Smooth muscle cell (in vitro differentiated cells): ENCODE measurements at regions not wholly inside any gene's neighbourhood (a gene's known extent, or its start where the extent isn't known, plus 50 kb on each side); places are given as distances from the start of the nearest gene placed in this dataset.
"Not testable (repeated sequence)": the region's sequence is repeated elsewhere in the genome, so short reads cannot be mapped to it uniquely, and the experiment has no call there.

ENCODE experiments used
- DNase-seq: peaks from one replicate; lab custom pipeline; 2025; ENCODE audit not compliant: unreplicated experiment; lab: John Stamatoyannopoulos, UW
- H2AFZ ChIP-seq: fragments of 200-600 bp; sonication (generic); 2 replicates; pipeline ENCODE4 v1.6.0; 2016; ENCODE audit warnings: antibody characterized with exemption, low read depth, mild to moderate bottlenecking
- H3F3A ChIP-seq: fragments of 200-600 bp; sonication (generic); 2 replicates; pipeline ENCODE4 v1.6.0; 2017; ENCODE audit warnings: antibody characterized with exemption, low read depth
- H3K27ac ChIP-seq: fragments of 200-600 bp; sonication (generic); 2 replicates; pipeline ENCODE4 v1.5.1; 2016; ENCODE audit warnings: low read depth, mild to moderate bottlenecking
- H3K27me3 ChIP-seq: fragments of 200-600 bp; sonication (generic); 2 replicates; pipeline ENCODE4 v1.6.1; 2016; ENCODE audit warnings: low read depth, mild to moderate bottlenecking
- H3K36me3 ChIP-seq: fragments of 200-600 bp; sonication (generic); 2 replicates; pipeline ENCODE4 v1.5.1; 2016; ENCODE audit warnings: low read depth
- H3K4me1 ChIP-seq: fragments of 200-600 bp; sonication (generic); 2 replicates; pipeline ENCODE4 v1.5.1; 2016; ENCODE audit warnings: low read depth
- H3K4me2 ChIP-seq: fragments of 200-600 bp; sonication (generic); 2 replicates; pipeline ENCODE4 v1.6.0; 2016; ENCODE audit warnings: mild to moderate bottlenecking
- H3K4me3 ChIP-seq: fragments of 200-600 bp; sonication (generic); 2 replicates; pipeline ENCODE4 v1.5.1; 2016; ENCODE audit warnings: mild to moderate bottlenecking
- H3K79me2 ChIP-seq: fragments of 200-600 bp; sonication (generic); 2 replicates; pipeline ENCODE4 v1.6.0; 2016; ENCODE audit warnings: low read depth, mild to moderate bottlenecking
- H3K9ac ChIP-seq: fragments of 200-600 bp; sonication (generic); 2 replicates; pipeline ENCODE4 v1.6.0; 2016; ENCODE audit warnings: low read depth
- H3K9me3 ChIP-seq: fragments of 200-600 bp; sonication (generic); replicated peaks from 2 replicates; pipeline ENCODE4 v1.5.1; 2016; ENCODE audit warnings: low read depth
- H4K20me1 ChIP-seq: fragments of 200-600 bp; sonication (generic); 2 replicates; pipeline ENCODE4 v1.6.0; 2016; ENCODE audit warnings: low read depth
- CTCF ChIP-seq: fragments of 200-600 bp; sonication (generic); IDR thresholded peaks from 2 replicates; pipeline ENCODE4 v1.5.1; 2017; ENCODE audit warnings: borderline replicate concordance, mild to moderate bottlenecking, antibody characterized with exemption; ENCODE audit not compliant: insufficient read depth, poor library complexity, severe bottlenecking
- WGBS: methylation state at CpG from one replicate; pipeline ENCODE4 v1.1.7; 2016; ENCODE audit warnings: low lambda C conversion rate; 5-methylcytosine and 5-hydroxymethylcytosine counted together

- Histone ChIP-seq H3K9ac (no peak overlapping the region), H3K27ac (no peak overlapping the region), H3K4me2 (no peak overlapping the region), H3K27me3 (no peaks in the 10 kb centered on the region), H3K79me2 (no peaks in the 10 kb centered on the region), H3F3A (no peaks in the 10 kb centered on the region), H3K36me3 (no peaks in the 10 kb centered on the region), H4K20me1 (no peaks in the 10 kb centered on the region), H3K4me3 (no peak overlapping the region), H3K9me3 (no peaks in the 10 kb centered on the region), H3K4me1 (no peaks in the 10 kb centered on the region), H2AFZ (no peak overlapping the region)
- WGBS = 27% methylated on average over 3 of the region's 3 CpGs
- DNase-seq = no peak
- TF ChIP-seq CTCF = no peak
These were observed 99.8 kb upstream of the PLEKHG1 start for GRCh38 chr6:150499882-150500312.

DNA sequence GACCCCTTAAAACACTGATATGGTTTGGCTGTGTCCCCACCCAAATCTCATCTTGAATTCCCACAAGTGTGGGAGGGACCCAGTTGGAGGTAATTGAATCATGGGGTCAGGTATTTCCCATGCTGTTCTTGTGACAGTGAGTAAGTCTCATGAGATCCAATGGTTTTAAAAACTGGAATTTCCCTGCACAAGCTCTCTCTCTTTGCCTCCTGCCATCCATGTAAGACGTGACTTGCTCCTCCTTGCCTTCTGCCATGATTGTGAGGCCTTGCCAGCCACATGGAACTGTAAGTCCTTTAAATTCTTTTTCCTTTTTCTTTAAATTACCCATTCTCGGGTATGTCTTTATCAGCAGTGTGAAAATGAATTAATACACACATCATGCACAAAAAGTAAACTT is 99.1 kb upstream of the PLEKHG1 start:
- not testable (repeated sequence) for H3K36me3 ChIP-seq, H3K27me3 ChIP-seq, H3K9me3 ChIP-seq, H3K4me3 ChIP-seq, H3K79me2 ChIP-seq, H3K4me1 ChIP-seq, H3K27ac ChIP-seq, H4K20me1 ChIP-seq, H2AFZ ChIP-seq, DNase-seq, H3F3A ChIP-seq, H3K4me2 ChIP-seq, H3K9ac ChIP-seq
- 92% methylated on average over 2 of the region's 2 CpGs for WGBS

DNA sequence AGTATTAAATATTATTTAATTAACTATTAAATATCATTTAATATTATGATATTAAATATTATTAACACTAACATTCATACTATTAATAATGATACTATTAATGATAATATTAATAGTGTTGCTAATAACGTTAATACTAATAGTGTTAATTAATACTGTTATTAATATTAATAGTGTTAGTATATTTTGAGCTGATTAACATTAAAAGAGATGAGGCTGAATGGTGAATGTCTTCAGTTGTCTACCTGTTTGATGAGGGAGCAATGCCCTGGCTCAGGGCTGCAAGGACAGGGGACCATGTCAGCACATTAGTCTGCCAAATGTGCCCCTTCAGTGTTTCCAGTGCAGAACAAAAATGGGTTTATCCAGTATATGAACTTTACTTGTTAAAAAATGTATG is 96.6 kb upstream of the PLEKHG1 start:
- Histone ChIP-seq H4K20me1 (no peaks in the 10 kb centered on the region), H3K36me3 (no peaks in the 10 kb centered on the region), H3K4me3 (no peak overlapping the region), H3K9ac (no peak overlapping the region), H3F3A (no peaks in the 10 kb centered on the region), H3K4me1 (no peaks in the 10 kb centered on the region), H3K4me2 (no peak overlapping the region), H3K9me3 (no peaks in the 10 kb centered on the region), H2AFZ (no peak overlapping the region), H3K27me3 (no peaks in the 10 kb centered on the region), H3K79me2 (no peaks in the 10 kb centered on the region), H3K27ac (no peak overlapping the region)
- TF ChIP-seq CTCF = no peak
- WGBS = 95% methylated on average over 1 of the region's 1 CpG
- DNase-seq = no peak

GRCh38 chr6:150503586-150504339 is 95.9 kb upstream of the PLEKHG1 start:
- no peaks in the 10 kb centered on the region for H4K20me1 ChIP-seq
- H3K79me2 ChIP-seq = no peaks in the 10 kb centered on the region
- H3K36me3 ChIP-seq = no peaks in the 10 kb centered on the region
- no peaks in the 10 kb centered on the region for H3K9me3 ChIP-seq
- H2AFZ ChIP-seq = no peak overlapping the region
- H3K4me2 ChIP-seq = no peak overlapping the region
- no peak overlapping the region for H3K9ac ChIP-seq
- H3F3A ChIP-seq = no peaks in the 10 kb centered on the region
- no peak overlapping the region for H3K4me3 ChIP-seq
- DNase-seq = no peak
- no peaks in the 10 kb centered on the region for H3K4me1 ChIP-seq
- H3K27me3 ChIP-seq = no peaks in the 10 kb centered on the region
- TF ChIP-seq CTCF = no peak
- WGBS = 90% methylated on average over 7 of the region's 7 CpGs
- no peak overlapping the region for H3K27ac ChIP-seq

DNA sequence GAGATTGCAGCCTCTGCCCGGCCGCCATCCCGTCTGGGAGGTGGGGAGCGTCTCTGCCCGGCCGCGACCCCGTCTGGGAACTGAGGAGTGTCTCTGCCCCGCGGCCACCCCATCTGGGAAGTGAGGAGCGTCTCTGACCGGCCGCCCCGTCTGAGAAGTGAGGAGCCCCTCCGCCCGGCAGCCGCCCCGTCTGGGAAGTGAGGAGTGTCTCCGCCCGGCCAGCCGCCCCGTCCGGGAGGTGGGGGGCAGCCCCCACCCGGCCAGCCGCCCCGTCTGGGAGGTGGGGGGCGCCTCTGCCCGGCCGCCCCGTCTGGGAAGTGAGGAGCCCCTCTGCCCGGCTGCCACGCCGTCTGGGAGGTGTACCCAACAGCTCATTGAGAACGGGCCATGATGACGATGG is 92.3 kb upstream of the PLEKHG1 start:
- over 99% methylated on average over 15 of the region's 35 CpGs for WGBS
- DNase-seq = not testable (repeated sequence)

More for the DNA sequence above, 92.3 kb upstream of the PLEKHG1 start:
- not testable (repeated sequence) for H3K4me1 ChIP-seq, H3K27me3 ChIP-seq, H3K9ac ChIP-seq, H3K4me3 ChIP-seq, H3K9me3 ChIP-seq, H3F3A ChIP-seq, H3K79me2 ChIP-seq, H3K4me2 ChIP-seq, H3K27ac ChIP-seq, H4K20me1 ChIP-seq, H3K36me3 ChIP-seq, H2AFZ ChIP-seq
